ENCODE measurements at regions not wholly inside any gene's neighbourhood (a gene's known extent, or its start where the extent isn't known, plus 50 kb on each side); places are given as distances from the start of the nearest gene placed in this dataset.
A peak's percentile ranks its signal among the peaks of the same experiment; 100 is the strongest.

GRCh38 chr13:38519229-38519911 lies 167.5 kb upstream of the FREM2 start:
- DNase-seq (ENCODE audit: low spot score): no peak

DNA sequence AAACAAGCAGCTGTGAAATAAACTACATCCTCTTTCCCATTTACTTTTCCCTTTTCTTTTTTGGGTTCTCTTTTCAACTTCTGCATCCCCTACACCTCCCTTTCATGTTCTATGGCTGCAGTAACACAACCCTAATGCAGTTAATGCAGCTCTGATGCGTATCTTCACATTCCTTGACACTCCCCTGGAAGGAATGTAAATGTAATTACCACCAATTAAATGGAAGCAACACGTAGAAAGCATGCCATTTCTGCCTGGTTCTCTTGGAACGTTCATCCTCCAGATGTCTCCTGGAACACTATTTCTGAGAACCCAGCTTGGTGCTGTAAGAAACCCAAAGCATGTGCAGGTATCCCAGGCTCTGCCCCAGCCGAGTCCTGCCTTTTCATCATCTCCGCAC lies 166.8 kb upstream of the FREM2 start:
- DNase-seq (ENCODE audit: low spot score): no peak

- no peak for DNase-seq (ENCODE audit: low spot score)
Measured at GRCh38 chr13:38527140-38527539, 159.7 kb upstream of the FREM2 start.

- DNase-seq (ENCODE audit: low spot score): no peak
Measured at GRCh38 chr13:38528986-38529385, 157.9 kb upstream of the FREM2 start.

GRCh38 chr13:38530492-38530891 lies 156.4 kb upstream of the FREM2 start:
- no peak for DNase-seq (ENCODE audit: low spot score)

GRCh38 chr13:38535261-38535660 lies 151.6 kb upstream of the FREM2 start:
- no peak for DNase-seq (ENCODE audit: low spot score)

DNA sequence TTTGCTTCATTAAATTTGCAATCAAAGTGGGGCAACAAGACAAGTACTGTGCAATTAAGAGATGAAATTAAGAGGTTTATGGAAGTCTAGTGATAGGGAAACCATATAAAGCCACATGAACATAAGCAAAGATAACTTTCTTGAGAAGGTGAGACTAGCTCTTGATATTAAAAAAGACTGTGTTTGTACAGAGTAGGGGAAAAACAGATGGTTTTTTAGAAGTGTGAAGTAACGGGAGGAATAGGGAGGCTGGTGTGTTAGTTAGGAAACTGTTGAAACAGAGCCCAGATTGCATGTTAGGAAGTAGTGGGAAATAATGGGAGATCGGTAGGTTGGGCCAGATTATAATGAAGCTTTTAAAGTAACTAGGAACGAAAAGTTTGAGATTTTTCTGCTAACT lies 149.8 kb upstream of the FREM2 start:
- DNase-seq (ENCODE audit: low spot score): no peak

DNA sequence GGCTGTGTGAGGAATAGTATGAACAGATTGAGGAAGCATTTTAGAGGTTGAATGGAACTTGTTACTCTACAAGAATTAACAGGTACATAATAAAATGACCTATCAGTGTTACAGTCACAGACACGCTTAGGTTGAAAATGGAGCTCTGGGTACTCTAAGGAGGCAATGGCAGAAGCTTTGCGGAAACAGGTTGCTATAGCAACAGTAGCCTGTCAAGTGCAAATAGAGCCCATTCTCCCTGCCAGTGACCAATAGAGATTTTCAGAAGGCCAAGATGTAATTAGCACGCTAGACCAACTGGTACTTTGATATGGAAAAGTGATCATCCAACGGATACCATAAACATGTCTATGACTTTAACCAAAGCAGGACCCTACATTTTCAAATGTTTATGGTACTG lies 148.5 kb upstream of the FREM2 start:
- DNase-seq (ENCODE audit: low spot score): no peak

DNA sequence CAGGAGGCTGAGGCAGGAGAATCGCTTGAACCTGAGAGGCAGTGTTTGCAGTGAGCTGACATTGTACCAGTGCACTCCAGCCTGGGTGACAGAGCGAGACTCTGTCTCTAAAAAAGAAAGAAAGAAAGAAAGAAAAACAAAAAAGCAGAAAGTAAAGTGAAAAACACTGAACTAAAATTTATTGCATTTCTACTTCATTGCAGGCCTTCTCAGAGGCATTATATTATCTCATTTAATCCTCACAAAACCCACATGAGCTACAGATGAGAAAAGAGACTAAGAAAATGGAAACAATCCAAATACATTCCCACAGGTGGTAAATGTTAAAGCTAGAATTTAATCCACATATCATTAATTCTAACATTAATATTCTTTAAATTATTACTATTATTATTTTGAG lies 147.2 kb upstream of the FREM2 start:
- DNase-seq (ENCODE audit: low spot score): no peak

DNA sequence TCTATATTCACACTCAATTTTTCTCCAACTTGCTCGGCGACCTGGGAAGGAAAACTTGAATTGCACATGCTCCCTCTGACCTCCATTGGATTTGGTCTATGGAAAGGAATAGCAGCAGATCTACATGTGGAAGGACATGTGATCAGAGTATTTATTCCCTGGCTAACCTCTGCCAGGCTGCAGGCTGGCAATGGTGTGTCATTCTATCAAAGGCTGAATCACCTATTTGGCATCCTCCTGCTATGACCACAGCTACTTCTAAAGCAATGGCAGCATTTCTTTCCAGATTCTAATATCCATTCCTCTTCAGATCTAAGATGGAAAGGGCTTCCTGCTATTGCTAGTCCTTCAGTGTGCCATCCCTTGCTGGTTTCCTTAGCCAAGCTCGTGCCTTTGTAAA lies 144.3 kb upstream of the FREM2 start:
- DNase-seq (ENCODE audit: low spot score): no peak

- no peak for DNase-seq (ENCODE audit: low spot score)
Measured at GRCh38 chr13:38543561-38543960, 143.3 kb upstream of the FREM2 start.

DNA sequence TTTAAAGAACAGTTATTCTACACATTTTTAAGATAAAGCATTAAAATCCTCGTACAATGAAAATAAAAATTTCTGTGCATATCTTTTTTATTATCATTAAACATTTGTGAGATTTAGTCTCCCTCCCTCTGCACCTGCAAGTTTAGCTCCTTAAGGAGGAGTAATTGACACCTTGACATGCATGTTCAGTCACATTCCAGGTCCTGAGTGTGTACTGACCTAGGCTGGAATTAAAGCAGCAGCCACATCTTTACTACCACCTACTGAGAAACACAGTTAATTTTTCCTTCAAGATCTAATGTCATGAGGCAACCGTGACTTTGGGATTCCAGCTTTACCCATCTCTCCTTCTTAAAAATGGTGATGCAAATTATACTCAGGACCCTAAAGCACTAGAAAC lies 123.1 kb upstream of the FREM2 start:
- DNase-seq (ENCODE audit: low spot score): no peak

DNA sequence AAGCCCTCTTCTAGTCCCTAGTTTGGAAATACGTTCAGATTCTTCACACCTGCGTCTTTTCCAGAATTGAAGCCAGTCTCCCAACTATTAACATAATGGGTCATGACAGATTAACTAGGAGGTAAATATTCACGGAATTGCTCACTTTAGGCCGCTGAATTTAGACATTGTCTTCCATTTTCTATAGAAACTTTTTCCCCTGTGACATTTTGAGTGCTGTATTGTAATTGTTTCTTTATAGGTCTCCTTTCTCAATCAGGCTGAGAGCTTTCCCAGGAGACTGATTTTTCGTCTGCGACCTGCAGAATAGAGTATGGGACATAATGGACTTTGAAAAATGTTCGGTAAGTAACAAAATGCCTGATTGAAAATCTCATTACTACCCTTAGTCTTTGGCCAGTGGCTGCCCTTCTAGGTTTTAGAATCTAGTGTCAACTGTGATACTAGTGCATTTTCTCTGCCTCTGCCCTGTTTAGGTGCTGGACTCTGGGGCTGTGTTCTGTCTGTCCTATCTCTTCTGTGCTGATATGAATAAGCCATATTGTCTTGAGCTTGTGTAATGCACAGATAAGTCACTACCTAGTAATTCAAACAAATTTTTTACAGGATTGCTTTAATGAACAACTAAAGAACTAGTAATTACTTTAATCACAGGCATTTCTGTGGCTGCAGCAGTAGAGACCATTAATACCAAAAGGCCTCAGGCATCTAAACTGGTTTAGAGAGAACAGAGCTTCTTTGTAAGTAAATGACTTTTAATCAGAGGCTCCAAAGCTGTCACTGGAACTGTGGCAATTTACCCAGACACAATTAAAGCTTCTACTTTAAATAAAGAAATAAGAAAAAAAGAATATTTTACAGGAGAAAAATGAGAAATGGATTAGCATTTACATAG lies 122.4 kb upstream of the FREM2 start:
- DNase-seq (ENCODE audit: low spot score): no peak

DNA sequence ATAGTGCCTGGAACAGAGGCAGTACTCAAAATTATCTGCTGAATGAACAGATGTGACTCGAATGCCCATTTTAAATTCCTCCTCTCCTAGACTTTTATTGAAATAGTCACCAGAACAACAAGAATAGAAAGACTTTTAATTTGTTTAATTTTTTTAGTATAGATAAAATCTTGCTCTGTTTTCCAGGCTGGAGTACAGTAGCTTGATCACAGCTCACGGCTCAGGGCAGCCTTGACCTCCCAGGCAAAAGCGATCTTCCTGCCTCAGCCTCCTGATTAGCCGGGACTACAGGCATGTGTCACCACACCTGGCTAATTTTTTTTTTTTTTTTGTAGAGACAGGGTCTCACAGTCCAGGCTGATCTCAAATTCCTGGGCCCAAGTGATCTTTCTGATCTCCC lies 120.9 kb upstream of the FREM2 start:
- DNase-seq (ENCODE audit: low spot score): no peak

- DNase-seq (ENCODE audit: low spot score): no peak
Measured at GRCh38 chr13:38566519-38566918, 120.4 kb upstream of the FREM2 start.

DNA sequence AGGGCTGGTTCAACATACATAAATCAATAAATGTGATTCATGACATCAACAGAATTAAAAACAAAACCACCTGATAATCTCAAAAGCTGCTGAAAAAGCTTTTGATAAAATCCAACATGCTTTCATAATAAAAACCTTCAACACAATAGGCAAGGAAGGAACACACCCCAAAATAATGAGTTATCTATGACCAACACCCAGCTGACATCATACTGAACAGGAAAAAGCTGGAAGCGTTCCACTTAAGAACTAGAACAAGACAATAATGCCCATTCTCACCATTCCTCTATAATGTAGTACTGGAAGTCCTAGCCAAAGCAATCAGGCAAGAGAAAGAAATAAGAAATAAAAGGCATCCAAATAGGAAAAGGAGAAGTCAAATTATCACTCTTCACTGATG lies 116.2 kb upstream of the FREM2 start:
- DNase-seq (ENCODE audit: low spot score): no peak

DNA sequence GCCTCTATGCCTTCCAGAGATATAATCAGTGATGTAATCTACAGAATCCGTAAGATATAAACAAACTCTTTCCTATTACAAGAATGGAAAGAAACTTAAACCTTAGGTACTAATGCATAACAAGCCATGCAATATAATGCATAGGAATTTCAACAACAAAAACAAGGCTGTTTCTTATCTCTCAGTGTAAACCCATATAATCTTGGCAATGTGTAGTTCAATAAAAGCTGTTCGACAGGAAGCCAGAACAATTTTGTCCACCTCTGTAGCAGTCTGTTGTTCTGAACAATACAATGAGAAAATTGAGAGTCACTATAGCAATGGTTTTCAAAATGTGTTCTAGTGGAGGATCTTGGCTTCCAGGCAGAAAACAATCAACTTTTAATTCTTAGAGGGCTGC lies 111.5 kb upstream of the FREM2 start:
- DNase-seq (ENCODE audit: low spot score): no peak

DNA sequence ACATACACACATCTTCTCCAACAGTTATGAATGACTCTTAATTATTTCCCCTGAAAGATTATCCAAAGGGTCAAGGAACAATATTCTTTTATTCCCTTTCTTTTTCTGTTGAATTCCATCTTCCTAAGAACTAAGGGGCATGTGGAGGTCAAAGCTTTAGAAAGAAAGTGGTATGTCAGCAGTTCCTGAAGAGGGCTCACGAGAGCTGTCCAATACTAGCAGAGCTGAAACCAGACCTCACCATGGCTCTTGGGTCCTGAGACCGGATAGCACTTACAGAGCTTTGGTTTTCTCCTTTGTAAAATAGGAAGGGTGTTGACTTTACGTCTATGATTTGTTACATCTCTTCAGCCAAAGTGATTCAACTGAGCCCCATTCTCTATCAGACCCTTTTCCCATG lies 109.8 kb upstream of the FREM2 start:
- DNase-seq (ENCODE audit: low spot score): no peak

DNA sequence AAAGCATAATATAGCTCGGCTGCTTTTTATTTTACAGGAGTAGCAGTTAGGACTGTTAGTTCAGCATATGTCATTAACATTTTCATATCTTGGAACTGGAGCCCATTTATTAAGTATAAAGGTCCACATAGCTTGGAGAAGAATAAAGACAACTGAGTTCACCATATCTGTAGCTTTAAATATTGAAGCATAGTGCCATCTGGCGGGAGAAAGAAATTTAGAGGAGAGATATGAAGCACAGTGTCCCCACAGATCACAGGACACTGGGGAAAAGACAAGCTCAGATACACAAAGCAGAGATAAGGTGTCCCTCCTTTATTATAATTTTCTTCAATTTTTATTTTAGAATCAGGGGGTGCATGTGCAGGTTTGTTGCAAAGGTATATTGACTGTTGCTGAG lies 104.7 kb upstream of the FREM2 start:
- DNase-seq (ENCODE audit: low spot score): peak; percentile 7

GRCh38 chr13:38590230-38590629 lies 96.6 kb upstream of the FREM2 start:
- DNase-seq (ENCODE audit: low spot score): no peak

DNA sequence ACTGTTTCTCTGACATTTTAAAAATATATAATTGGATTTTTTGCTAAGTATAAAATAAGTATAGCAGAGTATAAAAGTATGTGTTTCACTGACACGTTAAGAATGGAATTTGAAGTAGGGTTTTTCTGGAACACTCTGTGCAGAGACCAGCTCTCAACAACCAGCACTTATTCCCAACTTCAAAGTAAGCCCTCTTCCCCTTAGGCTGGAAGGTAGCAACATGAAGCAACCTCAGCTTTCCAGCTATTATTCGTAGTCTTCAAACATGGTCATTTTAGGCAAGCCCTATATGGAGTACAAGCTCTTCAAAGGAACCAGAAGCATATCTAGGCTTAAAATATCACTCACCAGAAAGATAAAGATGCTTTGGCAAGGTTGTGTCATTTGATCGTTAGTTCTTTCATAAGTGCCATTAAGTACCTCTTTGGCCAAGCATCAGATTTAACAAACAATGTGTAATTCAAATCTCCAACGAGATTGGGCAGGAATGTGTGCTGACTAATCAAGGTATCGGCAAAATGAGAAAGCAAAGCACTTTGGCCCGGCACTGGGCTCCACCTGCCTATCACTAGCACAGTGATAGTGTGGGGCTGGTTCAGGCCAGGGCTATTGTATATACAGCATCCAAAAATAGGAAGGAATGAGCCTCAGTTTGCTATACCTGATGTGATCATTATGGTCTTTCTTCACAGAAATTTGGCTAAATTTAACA lies 95.9 kb upstream of the FREM2 start:
- no peak for DNase-seq (ENCODE audit: low spot score)

DNA sequence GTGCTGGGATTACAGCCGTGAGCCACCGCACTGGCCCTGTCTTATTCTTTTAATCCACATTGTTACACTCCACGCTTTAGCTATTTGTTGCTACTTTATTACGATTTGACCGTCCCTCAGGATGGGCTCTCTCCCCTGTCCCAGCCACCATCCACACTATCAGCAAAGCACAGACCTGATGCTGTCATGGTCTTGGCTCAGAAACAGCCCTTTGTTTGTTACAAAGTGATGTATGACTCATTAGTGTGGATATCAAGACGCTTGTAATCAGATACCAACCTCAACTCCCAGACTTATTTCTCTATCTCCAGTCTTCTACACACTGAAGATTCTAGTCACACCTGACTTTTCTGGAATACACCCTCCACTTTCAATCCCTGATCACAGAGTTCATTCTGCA lies 84.6 kb upstream of the FREM2 start:
- no peak for DNase-seq (ENCODE audit: low spot score)

Measured in CD4-positive, alpha-beta T cell treated with Interleukin-2 at 100 ng/mL for 4 hours (primary cell).